ENCODE measurements at regions not wholly inside any gene's neighbourhood (a gene's known extent, or its start where the extent isn't known, plus 50 kb on each side); places are given as distances from the start of the nearest gene placed in this dataset.

- no peak for TF ChIP-seq EGR1 (IDR thresholded peaks at IDR 0.05; ENCODE audit: low read depth in 2 of 2)
- TF ChIP-seq, protein P1, sequence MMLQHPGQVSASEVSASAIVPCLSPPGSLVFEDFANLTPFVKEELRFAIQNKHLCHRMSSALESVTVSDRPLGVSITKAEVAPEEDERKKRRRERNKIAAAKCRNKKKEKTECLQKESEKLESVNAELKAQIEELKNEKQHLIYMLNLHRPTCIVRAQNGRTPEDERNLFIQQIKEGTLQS (IDR thresholded peaks at IDR 0.05): no peak
Measured at GRCh38 chr7:80374321-80374720, 137.5 kb downstream of the GNAT3 start (continued).

- Histone ChIP-seq H3K27ac (ENCODE audit: low read depth in 1 of 2, low read length in 2 of 2) (peak overlapping the region; percentile 56 to 58), H3K4me3 (ENCODE audit: low read depth in 1 of 3, low read length in 3 of 3) (peak overlapping the region; percentile 58 to 78 (median 70)), H3K4me1 (ENCODE audit: control insufficient read depth in 4 of 4, insufficient read depth in 4 of 4, low read length in 3 of 4) (peaks cover 3 to 16% (median 8%) of the 10 kb centered on the region in 4 donors), H3K27me3 (ENCODE audit: control insufficient read depth in 4 of 4, insufficient read depth in 4 of 4, low read length in 3 of 4) (no peaks in the 10 kb centered on the region), H3K9me3 (ENCODE audit: control insufficient read depth in 4 of 4, low read length in 3 of 4) (no peaks in the 10 kb centered on the region), H3K36me3 (ENCODE audit: control insufficient read depth in 4 of 4, insufficient read depth in 3 of 4, low read depth in 1 of 4, low read length in 3 of 4) (no peaks in the 10 kb centered on the region), H3K9ac (ENCODE audit: low read depth in 1 of 2, low read length in 2 of 2) (peak overlapping the region; percentile 35 to 91)
- no peak for DNase-seq (ENCODE audit: low spot score)
- 27% methylated on average over 4 of the region's 4 CpGs for WGBS
- TF ChIP-seq, protein P2, sequence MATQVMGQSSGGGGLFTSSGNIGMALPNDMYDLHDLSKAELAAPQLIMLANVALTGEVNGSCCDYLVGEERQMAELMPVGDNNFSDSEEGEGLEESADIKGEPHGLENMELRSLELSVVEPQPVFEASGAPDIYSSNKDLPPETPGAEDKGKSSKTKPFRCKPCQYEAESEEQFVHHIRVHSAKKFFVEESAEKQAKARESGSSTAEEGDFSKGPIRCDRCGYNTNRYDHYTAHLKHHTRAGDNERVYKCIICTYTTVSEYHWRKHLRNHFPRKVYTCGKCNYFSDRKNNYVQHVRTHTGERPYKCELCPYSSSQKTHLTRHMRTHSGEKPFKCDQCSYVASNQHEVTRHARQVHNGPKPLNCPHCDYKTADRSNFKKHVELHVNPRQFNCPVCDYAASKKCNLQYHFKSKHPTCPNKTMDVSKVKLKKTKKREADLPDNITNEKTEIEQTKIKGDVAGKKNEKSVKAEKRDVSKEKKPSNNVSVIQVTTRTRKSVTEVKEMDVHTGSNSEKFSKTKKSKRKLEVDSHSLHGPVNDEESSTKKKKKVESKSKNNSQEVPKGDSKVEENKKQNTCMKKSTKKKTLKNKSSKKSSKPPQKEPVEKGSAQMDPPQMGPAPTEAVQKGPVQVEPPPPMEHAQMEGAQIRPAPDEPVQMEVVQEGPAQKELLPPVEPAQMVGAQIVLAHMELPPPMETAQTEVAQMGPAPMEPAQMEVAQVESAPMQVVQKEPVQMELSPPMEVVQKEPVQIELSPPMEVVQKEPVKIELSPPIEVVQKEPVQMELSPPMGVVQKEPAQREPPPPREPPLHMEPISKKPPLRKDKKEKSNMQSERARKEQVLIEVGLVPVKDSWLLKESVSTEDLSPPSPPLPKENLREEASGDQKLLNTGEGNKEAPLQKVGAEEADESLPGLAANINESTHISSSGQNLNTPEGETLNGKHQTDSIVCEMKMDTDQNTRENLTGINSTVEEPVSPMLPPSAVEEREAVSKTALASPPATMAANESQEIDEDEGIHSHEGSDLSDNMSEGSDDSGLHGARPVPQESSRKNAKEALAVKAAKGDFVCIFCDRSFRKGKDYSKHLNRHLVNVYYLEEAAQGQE (IDR thresholded peaks at IDR 0.05): peak; percentile 26
- no peak for TF ChIP-seq YY1 (IDR thresholded peaks at IDR 0.05)
Measured at GRCh38 chr7:80373429-80374032, 138.3 kb downstream of the GNAT3 start.

- Histone ChIP-seq H3K4me1 (ENCODE audit: control insufficient read depth in 4 of 4, insufficient read depth in 4 of 4, low read length in 3 of 4) (peaks cover 2 to 13% (median 7%) of the 10 kb centered on the region in 4 donors), H3K4me3 (ENCODE audit: low read depth in 1 of 3, low read length in 3 of 3) (peak overlapping the region in 2 of 3 donors; percentile 3 to 13), H3K27me3 (ENCODE audit: control insufficient read depth in 4 of 4, insufficient read depth in 4 of 4, low read length in 3 of 4) (no peaks in the 10 kb centered on the region), H3K9me3 (ENCODE audit: control insufficient read depth in 4 of 4, low read length in 3 of 4) (no peaks in the 10 kb centered on the region), H3K27ac (ENCODE audit: low read depth in 1 of 2, low read length in 2 of 2) (no peak overlapping the region), H3K36me3 (ENCODE audit: control insufficient read depth in 4 of 4, insufficient read depth in 3 of 4, low read depth in 1 of 4, low read length in 3 of 4) (no peaks in the 10 kb centered on the region), H3K9ac (ENCODE audit: low read depth in 1 of 2, low read length in 2 of 2) (no peak overlapping the region)
- no peak for TF ChIP-seq GABPA (IDR thresholded peaks at IDR 0.05 in 1 of 2, conservative IDR thresholded peaks at IDR 0.05 in 1 of 2)
- TF ChIP-seq YY1 (IDR thresholded peaks at IDR 0.05): no peak
- TF ChIP-seq FOXA1 (IDR thresholded peaks at IDR 0.05): no peak
- no peak for TF ChIP-seq MAX (IDR thresholded peaks at IDR 0.05)
- TF ChIP-seq, protein P1 (IDR thresholded peaks at IDR 0.05): no peak
- TF ChIP-seq TAF1 (conservative IDR thresholded peaks at IDR 0.05): no peak
- TF ChIP-seq CTCF (IDR thresholded peaks at IDR 0.05; ENCODE audit: low read depth, low read length, missing input control): no peak
- TF ChIP-seq, protein P3, sequence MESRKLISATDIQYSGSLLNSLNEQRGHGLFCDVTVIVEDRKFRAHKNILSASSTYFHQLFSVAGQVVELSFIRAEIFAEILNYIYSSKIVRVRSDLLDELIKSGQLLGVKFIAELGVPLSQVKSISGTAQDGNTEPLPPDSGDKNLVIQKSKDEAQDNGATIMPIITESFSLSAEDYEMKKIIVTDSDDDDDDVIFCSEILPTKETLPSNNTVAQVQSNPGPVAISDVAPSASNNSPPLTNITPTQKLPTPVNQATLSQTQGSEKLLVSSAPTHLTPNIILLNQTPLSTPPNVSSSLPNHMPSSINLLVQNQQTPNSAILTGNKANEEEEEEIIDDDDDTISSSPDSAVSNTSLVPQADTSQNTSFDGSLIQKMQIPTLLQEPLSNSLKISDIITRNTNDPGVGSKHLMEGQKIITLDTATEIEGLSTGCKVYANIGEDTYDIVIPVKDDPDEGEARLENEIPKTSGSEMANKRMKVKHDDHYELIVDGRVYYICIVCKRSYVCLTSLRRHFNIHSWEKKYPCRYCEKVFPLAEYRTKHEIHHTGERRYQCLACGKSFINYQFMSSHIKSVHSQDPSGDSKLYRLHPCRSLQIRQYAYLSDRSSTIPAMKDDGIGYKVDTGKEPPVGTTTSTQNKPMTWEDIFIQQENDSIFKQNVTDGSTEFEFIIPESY (IDR thresholded peaks at IDR 0.05): no peak
- TF ChIP-seq SP1 (IDR thresholded peaks at IDR 0.05): no peak
- TF ChIP-seq RXRA (IDR thresholded peaks at IDR 0.05): no peak
- no peak for TF ChIP-seq FOXA2 (IDR thresholded peaks at IDR 0.05)
- TF ChIP-seq JUND (IDR thresholded peaks at IDR 0.05): no peak
- no peak for TF ChIP-seq HNF4G (IDR thresholded peaks at IDR 0.05)
- TF ChIP-seq, protein P2 (IDR thresholded peaks at IDR 0.05): no peak
- 79% methylated on average over 2 of the region's 2 CpGs for WGBS
- no peak for DNase-seq (ENCODE audit: low spot score)
Measured at GRCh38 chr7:80372415-80372814, 139.4 kb downstream of the GNAT3 start.

Measured in liver (tissue), 8 donors.